Progenitor cell of endocrine pancreas (in vitro differentiated cells): ENCODE measurements at regions not wholly inside any gene's neighbourhood (a gene's known extent, or its start where the extent isn't known, plus 50 kb on each side); places are given as distances from the start of the nearest gene placed in this dataset.
A peak's percentile ranks its signal among the peaks of the same experiment; 100 is the strongest.

Experiments used
- DNase-seq: peaks from one replicate; pipeline ENCODE4 v3.0.0; 2021; ENCODE audit warnings: low spot score; ENCODE audit not compliant: unreplicated experiment
- H3K27ac Mint-ChIP-seq: 2 replicates; pipeline ENCODE4 v1.8.0; 2021; ENCODE audit warnings: mild to moderate bottlenecking, moderate library complexity, mixed read lengths
- H3K27me3 Mint-ChIP-seq: 2 replicates; pipeline ENCODE4 v1.8.0; 2021; ENCODE audit warnings: mixed read lengths
- H3K36me3 Mint-ChIP-seq: 2 replicates; pipeline ENCODE4 v1.8.0; 2022; ENCODE audit warnings: mixed read lengths; ENCODE audit not compliant: insufficient read depth
- H3K4me1 Mint-ChIP-seq: 2 replicates; pipeline ENCODE4 v1.8.0; 2021; ENCODE audit warnings: low read depth, mixed read lengths
- H3K4me3 Mint-ChIP-seq: 2 replicates; pipeline ENCODE4 v1.8.0; 2021; ENCODE audit warnings: low read depth, mild to moderate bottlenecking, moderate library complexity, mixed read lengths
- H3K9me3 Mint-ChIP-seq: 2 replicates; pipeline ENCODE4 v1.8.0; 2021; ENCODE audit warnings: low read depth, mixed read lengths
- TF ChIP-seq, protein P1 (sequence below): fragments of 200-600 bp; sonication (generic); IDR thresholded peaks from one replicate; pipeline ENCODE4 v1.5.0; 2021; ENCODE audit warnings: antibody characterized with exemption, mild to moderate bottlenecking; ENCODE audit not compliant: unreplicated experiment

DNA sequence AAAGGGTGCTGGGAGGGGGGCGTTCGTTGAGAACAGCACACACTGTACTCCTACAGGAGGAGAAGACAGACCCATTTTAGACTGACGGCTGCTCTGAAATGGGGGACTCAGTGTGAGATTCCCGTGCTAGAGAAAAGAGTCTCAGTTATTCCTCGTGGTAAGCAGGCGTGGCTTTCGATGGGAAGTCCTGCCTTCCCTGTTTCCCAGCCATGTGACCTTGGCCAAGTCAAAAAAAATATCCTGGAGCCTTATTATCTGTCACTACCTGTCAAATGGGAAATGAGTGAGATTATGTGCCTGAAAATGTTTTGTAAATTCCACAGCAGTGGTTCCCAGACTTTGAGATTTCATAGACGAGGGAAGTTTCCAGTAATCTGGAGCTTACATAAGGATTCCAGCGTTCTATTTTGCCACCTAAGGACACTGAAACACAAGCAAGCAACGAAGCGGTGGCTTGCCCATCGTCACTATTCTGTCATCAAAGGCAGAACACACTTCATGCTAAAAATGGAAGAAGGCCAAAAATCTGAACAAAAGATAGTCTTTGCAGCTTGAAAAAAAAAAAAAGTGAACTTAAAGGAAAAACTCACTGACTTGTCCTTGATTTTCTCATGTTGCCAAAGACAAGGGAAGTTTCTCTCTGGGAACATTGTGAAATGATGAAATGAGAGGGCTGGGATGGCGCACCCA lies 253.4 kb upstream of the RPL38 start:
- no peak overlapping the region for H3K27ac Mint-ChIP-seq
- H3K4me3 Mint-ChIP-seq = no peak overlapping the region
- no peaks in the 10 kb centered on the region for H3K9me3 Mint-ChIP-seq
- DNase-seq = no peak
- H3K4me1 Mint-ChIP-seq = no peaks in the 10 kb centered on the region
- TF ChIP-seq, protein P1, sequence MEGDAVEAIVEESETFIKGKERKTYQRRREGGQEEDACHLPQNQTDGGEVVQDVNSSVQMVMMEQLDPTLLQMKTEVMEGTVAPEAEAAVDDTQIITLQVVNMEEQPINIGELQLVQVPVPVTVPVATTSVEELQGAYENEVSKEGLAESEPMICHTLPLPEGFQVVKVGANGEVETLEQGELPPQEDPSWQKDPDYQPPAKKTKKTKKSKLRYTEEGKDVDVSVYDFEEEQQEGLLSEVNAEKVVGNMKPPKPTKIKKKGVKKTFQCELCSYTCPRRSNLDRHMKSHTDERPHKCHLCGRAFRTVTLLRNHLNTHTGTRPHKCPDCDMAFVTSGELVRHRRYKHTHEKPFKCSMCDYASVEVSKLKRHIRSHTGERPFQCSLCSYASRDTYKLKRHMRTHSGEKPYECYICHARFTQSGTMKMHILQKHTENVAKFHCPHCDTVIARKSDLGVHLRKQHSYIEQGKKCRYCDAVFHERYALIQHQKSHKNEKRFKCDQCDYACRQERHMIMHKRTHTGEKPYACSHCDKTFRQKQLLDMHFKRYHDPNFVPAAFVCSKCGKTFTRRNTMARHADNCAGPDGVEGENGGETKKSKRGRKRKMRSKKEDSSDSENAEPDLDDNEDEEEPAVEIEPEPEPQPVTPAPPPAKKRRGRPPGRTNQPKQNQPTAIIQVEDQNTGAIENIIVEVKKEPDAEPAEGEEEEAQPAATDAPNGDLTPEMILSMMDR = no peak
- H3K27me3 Mint-ChIP-seq = peaks cover 57% of the 10 kb centered on the region
- H3K36me3 Mint-ChIP-seq = no peaks in the 10 kb centered on the region

DNA sequence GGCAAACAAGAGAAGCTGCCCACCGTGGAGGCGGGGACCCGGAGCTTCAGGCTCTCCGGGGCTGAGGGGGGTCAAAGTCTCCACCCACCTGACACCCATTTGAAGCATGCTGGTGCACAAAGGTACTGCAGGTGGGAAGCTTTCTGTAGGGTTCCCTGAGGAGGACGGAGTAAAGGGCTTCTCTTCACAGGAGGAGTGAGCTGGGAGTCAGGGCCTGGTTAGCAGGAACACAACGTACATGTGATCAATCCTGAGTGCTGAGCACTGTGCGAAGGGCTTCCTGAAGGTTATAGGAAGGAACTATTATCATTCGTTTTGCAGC lies 252.9 kb upstream of the RPL38 start:
- Mint-ChIP-seq H3K9me3 (no peaks in the 10 kb centered on the region), H3K4me3 (no peak overlapping the region), H3K27ac (no peak overlapping the region), H3K36me3 (no peaks in the 10 kb centered on the region), H3K4me1 (no peaks in the 10 kb centered on the region), H3K27me3 (peaks cover 55% of the 10 kb centered on the region)
- TF ChIP-seq, protein P1 = no peak
- no peak for DNase-seq

DNA sequence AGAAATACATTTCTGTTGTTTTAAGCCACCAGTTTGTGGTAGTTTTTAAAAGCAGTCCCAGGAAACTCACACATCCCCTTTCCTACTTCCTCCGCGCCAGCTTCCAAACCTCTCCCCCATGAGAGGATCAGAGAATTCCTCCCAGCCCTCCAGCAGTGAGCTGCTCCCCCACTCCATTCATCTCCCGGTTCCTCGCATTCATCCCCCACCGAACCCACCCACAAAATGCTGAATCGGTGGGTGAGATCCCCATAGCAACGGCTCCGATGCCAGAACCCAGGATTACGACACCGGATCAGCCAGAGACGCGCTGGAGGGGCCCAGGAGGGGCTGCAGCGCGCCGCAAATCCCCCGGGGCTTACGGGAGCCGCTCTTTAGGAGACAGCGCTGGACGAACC lies 251.4 kb upstream of the RPL38 start:
- peak overlapping the region; percentile 17 for H3K4me3 Mint-ChIP-seq
- no peaks in the 10 kb centered on the region for H3K4me1 Mint-ChIP-seq
- DNase-seq = no peak
- no peaks in the 10 kb centered on the region for H3K36me3 Mint-ChIP-seq
- H3K27me3 Mint-ChIP-seq = peaks cover 51% of the 10 kb centered on the region
- TF ChIP-seq, protein P1 = no peak
- H3K9me3 Mint-ChIP-seq = no peaks in the 10 kb centered on the region
- no peak overlapping the region for H3K27ac Mint-ChIP-seq

DNA sequence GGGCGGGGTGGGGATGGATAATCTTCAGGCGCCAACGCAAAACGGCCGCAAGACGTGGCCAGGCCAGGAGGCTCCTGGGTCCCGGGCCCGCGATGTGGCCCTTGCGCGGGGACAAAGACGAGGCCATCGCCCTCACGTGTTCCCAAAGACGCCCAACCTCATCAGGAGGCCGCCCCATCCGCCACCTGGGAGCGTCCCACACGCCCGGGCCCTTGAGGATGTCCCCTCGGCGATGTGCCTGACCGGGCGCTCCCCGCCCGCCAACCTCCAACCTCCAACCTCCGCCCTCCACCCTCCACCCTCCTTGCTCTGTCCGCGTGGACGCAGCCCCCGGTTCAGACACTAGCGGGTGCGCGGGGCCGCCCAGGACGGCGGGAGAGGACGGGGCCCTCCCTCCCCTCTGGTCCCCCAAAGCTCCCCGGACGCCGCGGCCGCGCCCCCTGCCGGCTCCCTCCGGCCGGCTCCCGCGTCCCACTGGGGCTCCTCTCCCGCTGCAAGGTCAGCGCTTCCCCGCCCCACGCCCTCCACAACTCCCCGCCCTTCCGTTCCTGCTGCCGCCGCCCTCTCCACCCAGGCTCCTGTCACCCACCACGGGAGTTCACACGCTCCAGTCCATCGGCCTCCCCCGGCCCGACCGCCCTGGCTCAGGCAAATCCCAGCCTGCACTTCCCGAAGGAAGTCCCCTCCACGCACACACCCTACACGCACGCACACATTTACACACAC lies 250.8 kb upstream of the RPL38 start:
- no peaks in the 10 kb centered on the region for H3K9me3 Mint-ChIP-seq
- H3K4me3 Mint-ChIP-seq = no peak overlapping the region
- no peak overlapping the region for H3K27ac Mint-ChIP-seq
- DNase-seq = peak; percentile 67
- H3K4me1 Mint-ChIP-seq = no peaks in the 10 kb centered on the region
- TF ChIP-seq, protein P1 = peak; percentile 74
- no peaks in the 10 kb centered on the region for H3K36me3 Mint-ChIP-seq
- H3K27me3 Mint-ChIP-seq = peaks cover 47% of the 10 kb centered on the region

DNA sequence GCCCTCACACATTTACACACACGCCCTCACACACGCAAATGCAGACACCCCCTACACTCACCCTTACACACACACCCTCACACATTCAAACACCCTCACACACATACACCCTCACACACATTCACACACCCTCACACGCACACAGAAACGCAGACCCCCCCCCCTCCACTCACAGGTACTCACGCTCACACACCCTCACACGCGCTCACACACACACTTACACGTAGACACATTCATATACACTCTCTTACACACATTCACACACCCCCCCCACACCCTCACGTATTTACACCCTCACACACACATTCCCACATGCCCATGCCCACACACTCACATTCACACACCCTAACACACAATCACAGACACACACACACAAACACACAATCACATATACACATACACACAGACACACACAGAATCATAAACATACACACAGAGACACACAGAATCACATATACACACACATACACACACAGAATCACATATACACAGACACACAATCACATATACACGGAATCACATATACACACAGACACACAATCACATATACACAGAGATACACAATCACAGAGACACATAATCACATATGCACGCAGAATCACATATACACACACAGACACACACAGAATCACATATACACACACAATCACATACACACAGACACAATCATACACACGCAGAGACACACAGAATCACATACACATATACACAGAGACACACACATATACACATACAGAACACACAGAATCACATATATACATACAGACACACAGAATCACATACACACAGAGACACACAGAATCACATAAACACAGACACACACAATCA lies 250.1 kb upstream of the RPL38 start:
- Mint-ChIP-seq H3K4me3 (no peak overlapping the region), H3K36me3 (no peaks in the 10 kb centered on the region), H3K9me3 (no peaks in the 10 kb centered on the region), H3K27ac (no peak overlapping the region), H3K27me3 (peaks cover 40% of the 10 kb centered on the region), H3K4me1 (no peaks in the 10 kb centered on the region)
- DNase-seq = no peak
- TF ChIP-seq, protein P1 = no peak
